Astrocyte of the spinal cord (primary cell): ENCODE measurements at regions not wholly inside any gene's neighbourhood (a gene's known extent, or its start where the extent isn't known, plus 50 kb on each side); places are given as distances from the start of the nearest gene placed in this dataset.

Source experiments
- DNase-seq: peaks from one replicate; pipeline ENCODE4 v3.0.0; 2011; ENCODE audit warnings: low read depth, low spot score
- H3K4me3 ChIP-seq: 2 replicates; pipeline ENCODE4 v1.5.1; 2011; ENCODE audit warnings: low read depth, mild to moderate bottlenecking, low read length, moderate library complexity
- in situ Hi-C: cut with HindIII; loops from 2 replicates; pipeline ENCODE4 v1.10.0; 2017; ENCODE audit warnings: low sequenced_read_pairs
- TF ChIP-seq, protein P1 (sequence below): IDR thresholded peaks from 2 replicates; pipeline ENCODE4 v1.5.1; 2012; ENCODE audit warnings: low read depth, mild to moderate bottlenecking, low read length, inconsistent platforms

DNA sequence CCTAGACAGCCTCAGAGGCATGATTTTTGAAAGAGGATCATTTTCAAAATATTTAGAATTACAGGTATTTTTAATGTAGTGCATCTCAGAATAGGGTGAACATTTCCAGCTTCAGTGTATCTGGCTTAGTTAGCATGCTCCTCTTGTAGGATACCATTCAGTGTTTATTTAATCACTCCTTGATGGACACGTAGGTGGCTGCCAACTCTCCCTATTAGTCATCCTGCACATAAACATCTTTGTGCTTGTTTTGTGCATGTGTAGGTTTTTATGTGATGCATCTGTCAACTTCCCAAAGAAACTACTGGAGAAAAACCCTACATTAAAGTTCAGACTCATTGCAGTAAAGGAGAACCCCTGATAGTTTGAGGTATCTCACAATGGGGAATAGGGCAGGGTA lies 52.5 kb upstream of the RBM19 start:
- in situ Hi-C loops = no loop called here
- DNase-seq = no peak
- no peak overlapping the region for H3K4me3 ChIP-seq
- TF ChIP-seq, protein P1, sequence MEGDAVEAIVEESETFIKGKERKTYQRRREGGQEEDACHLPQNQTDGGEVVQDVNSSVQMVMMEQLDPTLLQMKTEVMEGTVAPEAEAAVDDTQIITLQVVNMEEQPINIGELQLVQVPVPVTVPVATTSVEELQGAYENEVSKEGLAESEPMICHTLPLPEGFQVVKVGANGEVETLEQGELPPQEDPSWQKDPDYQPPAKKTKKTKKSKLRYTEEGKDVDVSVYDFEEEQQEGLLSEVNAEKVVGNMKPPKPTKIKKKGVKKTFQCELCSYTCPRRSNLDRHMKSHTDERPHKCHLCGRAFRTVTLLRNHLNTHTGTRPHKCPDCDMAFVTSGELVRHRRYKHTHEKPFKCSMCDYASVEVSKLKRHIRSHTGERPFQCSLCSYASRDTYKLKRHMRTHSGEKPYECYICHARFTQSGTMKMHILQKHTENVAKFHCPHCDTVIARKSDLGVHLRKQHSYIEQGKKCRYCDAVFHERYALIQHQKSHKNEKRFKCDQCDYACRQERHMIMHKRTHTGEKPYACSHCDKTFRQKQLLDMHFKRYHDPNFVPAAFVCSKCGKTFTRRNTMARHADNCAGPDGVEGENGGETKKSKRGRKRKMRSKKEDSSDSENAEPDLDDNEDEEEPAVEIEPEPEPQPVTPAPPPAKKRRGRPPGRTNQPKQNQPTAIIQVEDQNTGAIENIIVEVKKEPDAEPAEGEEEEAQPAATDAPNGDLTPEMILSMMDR = no peak
